ENCODE measurements at regions not wholly inside any gene's neighbourhood (a gene's known extent, or its start where the extent isn't known, plus 50 kb on each side); places are given as distances from the start of the nearest gene placed in this dataset.

GRCh38 chr16:5791011-5791657, 693.5 kb upstream of the EEF2KMT start:
- TF ChIP-seq CTCF (conservative IDR thresholded peaks at IDR 0.05 in 1 of 2, IDR thresholded peaks at IDR 0.05 in 1 of 2; ENCODE audit: low read depth in 1 of 2, low read length in 2 of 2) (no peak), EZH2 (IDR thresholded peaks at IDR 0.05; ENCODE audit: low read length, missing control alignments) (no peak)

Data from fibroblast of lung (primary cell).